ENCODE measurements at regions not wholly inside any gene's neighbourhood (a gene's known extent, or its start where the extent isn't known, plus 50 kb on each side); places are given as distances from the start of the nearest gene placed in this dataset.
"Not testable (repeated sequence)": the region's sequence is repeated elsewhere in the genome, so short reads cannot be mapped to it uniquely, and the experiment has no call there.

GRCh38 chr3:74921676-74922075 lies 307.2 kb upstream of the CNTN3 start:
- DNase-seq (ENCODE audit: low read depth): no peak

DNA sequence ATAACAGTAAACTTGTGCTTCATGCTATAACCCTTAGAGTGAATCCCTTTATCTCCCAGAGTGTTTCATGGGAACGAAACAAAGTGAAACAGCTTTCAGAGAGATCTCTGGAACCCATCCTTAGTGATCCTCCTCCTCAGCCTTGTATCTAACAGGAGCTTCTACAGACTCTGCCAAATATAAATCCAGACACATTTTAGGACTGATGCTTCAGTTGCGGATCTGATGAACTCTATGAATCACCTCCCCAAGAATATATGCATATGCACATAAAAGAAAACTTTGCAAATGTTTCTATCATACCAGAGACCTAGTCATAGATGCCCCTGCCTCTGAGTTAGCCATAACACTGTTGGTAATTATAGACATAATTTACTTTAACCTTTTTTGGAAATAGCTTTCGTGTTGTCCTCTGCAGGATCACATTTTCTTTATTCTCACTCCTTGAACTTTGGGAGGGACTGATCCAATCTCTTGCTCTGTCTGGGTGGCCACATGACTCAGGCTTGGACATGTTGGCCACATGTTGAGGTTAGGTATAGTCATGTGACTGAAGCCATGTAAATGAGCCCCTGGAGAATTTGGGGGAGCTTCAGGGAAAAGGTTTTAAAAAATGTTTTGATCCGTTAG lies 306.4 kb upstream of the CNTN3 start:
- DNase-seq (ENCODE audit: low read depth): no peak

- DNase-seq (ENCODE audit: low read depth): no peak
These were observed 302.2 kb upstream of the CNTN3 start for GRCh38 chr3:74916696-74917095.

DNA sequence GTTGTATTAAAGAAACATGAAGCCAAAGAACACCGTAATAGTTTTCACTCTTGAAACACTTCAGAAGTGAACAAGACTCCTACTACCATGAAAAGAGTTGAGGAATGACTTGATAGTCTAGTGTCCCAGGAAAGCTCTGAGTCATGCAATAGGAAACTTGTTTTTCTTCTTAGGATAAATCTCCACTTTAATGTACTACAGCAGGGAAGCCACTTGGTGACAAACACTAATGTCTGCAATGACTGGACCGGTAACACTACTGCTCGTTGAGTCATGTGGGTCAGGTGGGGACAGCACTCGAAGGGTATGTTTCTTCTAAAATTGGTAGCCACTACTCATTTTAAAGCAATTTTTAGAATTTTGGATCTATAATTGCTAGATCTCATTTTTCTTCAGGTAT lies 291.7 kb upstream of the CNTN3 start:
- DNase-seq (ENCODE audit: low read depth): no peak

DNA sequence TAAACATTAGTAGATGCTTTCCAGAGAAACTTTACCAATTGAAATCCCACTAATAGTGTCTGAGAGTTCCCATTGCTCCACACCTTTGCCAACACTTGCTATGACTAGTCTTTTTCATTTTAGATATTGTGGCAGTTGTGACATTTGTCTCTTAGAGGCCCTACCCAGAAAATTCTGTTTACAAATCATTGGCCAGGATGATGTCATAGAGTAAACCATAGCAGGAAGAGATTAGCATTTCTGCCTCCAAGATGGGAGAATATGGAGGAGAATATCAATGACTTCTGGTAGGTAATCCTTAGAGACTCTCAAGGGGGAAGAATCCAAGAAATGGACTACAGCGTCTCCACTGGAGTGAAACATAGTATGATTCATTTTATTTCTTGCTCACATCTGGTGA lies 291.0 kb upstream of the CNTN3 start:
- no peak for DNase-seq (ENCODE audit: low read depth)

DNA sequence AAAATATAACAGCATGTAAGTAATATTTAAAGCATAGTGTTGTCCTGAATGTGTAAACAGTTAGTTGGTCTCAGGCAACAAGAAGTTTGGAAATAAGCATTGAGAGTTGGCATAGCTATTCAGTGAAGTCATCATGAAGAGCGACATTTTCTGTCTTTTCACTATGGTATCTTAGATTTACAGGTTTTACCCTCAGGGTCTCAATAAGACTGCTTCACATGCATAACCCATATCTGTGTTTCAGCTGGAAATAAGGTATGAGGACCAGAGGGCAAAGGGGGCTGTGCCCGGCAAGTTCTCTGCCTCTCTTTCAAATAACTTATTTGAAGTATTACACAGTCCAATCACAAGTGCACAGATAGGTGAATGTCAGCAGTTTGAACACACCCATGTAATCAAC lies 290.2 kb upstream of the CNTN3 start:
- no peak for DNase-seq (ENCODE audit: low read depth)

GRCh38 chr3:74899796-74900516 lies 285.5 kb upstream of the CNTN3 start:
- not testable (repeated sequence) for DNase-seq (ENCODE audit: low read depth)

DNA sequence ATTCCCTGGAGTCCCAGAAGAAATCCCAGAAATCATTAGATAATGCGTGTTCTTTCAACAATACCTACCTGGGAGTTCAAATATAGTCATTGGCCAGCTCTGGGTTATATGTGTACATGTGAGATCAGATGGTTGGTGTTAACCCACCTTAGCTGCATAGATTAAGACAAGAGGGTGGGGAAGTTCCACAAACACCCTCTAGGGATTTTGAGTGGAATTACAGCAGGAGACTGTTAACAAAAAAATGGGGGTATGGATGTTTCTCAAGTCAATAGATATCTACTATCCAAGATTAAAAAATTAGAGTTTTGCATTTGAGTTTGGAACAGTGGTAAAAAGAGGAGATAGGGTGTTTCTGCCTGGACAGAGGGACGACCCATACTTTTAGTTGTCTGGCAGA lies 282.5 kb upstream of the CNTN3 start:
- DNase-seq (ENCODE audit: low read depth): no peak

DNA sequence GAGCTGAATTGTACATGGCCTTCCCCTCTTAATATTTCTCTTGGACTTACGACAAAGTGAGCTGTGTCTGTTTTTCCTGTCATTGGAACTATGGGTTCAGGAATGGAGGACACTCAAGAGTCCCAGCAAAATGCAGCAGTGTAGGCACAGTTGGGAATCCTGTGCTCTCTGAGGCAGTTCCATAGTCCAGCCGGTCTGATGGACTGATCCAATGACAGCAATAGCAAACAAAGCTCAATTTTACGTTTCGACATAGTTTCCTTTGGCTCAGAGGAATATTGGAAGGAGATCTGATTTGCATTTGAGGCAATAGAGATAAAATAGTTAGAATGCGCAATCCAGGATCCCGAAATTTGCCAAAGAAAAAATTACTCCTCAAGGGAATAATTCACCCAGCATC lies 276.9 kb upstream of the CNTN3 start:
- DNase-seq (ENCODE audit: low read depth): no peak

GRCh38 chr3:74883690-74884089 lies 269.2 kb upstream of the CNTN3 start:
- DNase-seq (ENCODE audit: low read depth): no peak

GRCh38 chr3:74883222-74883621 lies 268.8 kb upstream of the CNTN3 start:
- DNase-seq (ENCODE audit: low read depth): no peak

DNA sequence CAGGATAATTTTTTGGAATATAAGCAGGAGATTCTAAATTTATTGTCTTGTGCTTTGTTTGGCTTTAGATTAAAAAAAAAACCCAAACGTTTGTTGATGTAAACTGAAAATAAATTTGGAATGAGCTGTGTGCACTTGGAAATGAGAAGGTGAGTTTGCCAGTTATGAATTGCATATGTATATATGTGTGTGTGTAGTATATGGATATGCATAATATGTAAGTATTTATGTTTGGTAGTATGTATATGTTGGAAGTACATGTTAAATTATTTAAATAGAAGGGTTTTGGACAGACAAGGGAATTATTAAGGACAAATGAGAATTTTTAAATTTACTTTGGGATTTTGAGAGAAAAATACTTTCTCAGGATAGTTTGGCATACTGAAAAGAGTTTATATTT lies 265.8 kb upstream of the CNTN3 start:
- no peak for DNase-seq (ENCODE audit: low read depth)

DNA sequence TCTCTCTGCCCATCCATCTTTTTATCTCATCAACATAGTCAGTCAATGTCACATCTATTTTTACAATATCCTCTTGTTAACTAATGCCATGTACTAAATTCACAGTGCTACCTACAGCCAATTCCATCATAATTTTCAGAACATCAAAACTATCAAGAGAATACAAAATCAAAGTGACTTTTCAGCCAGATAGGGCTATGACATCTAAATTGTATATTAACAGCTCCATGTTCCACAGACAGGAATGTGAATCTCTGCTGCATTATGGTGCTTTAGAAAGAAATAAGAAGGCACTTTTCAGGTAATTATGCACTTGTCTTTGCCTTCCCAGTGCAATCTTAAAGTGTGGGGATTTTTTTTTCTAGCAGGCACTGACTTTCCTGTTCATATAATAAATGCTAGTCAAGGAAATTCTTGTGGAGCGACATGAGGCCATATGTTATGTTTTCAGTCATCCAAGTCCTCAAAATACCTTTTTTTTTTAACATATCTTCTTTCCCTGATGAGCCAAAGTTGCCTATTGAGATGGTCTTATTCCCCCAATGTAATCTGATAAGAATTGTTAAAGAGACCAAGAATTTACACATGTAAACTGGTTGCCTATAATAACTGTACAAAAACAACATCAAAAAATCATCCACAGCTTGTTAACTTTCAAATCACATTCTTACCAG lies 252.0 kb upstream of the CNTN3 start:
- DNase-seq (ENCODE audit: low read depth): no peak

- no peak for DNase-seq (ENCODE audit: low read depth)
These were observed 248.0 kb upstream of the CNTN3 start for GRCh38 chr3:74862476-74862875.

DNA sequence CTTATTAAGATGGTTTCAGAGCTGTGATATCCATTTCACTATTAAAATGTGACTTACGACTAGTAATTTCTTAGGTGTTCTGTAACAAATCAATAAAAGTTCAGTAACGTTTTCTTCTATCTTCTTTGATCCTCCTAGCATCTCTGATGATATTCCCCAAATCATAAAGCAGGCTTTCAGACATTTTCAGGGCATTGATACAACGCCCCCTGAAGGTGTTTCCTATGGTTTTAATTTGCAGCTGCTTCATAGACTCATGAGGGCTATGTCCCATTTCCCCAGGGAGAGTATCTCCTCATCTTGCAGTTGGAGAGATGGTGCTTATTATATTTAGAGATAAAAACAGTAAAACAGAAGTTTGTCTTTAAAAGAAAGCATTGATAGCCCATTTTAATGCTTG lies 246.8 kb upstream of the CNTN3 start:
- no peak for DNase-seq (ENCODE audit: low read depth)

DNA sequence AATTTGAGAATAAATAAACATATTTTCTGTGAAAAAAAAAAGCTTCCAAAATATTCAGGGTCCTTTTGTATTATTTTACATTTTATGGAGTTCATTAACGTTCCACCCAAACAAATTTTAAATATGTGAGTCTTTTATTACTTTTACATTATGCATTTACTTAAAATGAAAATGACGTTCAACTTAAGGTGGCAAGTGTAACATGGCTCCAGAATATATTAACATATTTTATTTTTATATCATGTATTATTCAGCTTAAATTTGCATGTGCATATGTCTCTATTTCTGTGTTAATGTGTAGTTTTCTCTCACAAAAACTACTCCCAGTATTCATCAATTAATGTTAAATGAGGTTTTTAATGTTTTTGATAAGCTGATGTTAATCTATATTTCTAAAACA lies 243.6 kb upstream of the CNTN3 start:
- no peak for DNase-seq (ENCODE audit: low read depth)

DNA sequence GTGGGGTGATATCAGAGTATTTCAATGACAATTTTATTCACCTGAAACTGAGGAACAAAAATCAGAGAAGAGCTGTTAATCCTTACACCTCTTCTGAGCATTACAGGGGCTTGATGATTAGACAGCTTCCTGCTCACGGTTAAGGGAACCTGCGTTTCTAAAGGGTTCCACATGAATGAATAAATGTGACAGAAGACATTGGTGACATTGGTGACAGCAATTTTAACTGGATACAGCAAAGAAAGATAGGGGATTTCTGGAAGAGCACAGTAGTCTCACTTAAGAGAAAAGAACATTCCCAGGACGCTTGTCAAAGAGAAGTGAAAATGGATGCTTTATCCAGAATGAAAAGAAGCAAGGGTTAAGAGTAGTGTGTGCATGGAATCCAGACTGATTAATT lies 235.9 kb upstream of the CNTN3 start:
- no peak for DNase-seq (ENCODE audit: low read depth)

DNA sequence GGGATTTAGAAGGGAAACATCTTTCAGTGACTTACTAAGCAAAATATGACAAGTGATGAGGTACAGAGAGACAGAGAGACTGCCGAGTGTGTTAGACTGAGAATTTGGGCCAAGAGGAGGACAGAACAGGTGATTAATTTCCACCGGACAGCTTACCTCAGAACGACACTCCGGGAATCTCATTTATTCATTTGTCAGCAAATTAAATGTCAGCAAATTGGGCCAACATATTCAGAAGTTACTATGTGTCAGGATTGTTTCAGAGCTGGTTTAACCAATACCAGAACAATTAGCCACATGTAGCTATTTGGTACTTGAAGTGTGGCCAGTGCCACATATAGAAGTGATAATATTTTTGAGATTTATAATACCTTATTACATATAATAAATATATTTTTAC lies 232.6 kb upstream of the CNTN3 start:
- no peak for DNase-seq (ENCODE audit: low read depth)

DNA sequence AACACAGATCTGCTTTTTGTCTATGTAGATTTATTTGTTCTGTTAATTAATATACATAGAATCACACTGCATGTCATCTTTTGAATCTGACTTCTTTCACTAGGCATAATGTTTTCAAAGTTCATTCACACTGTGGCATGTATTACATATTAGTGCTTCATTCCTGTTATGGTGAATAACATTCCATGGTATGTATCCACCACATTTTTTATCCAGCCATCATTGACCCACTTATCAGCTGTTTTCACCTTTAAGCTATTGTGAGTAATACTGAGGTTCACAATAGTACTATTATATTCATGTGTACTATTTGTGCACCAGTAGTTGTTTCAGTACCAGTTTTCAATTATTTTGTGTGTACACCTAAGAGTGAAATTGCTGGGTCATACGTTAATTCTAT lies 230.6 kb upstream of the CNTN3 start:
- DNase-seq (ENCODE audit: low read depth): no peak

GRCh38 chr3:74844428-74844827 lies 230.0 kb upstream of the CNTN3 start:
- no peak for DNase-seq (ENCODE audit: low read depth)

- DNase-seq (ENCODE audit: low read depth): no peak
These were observed 228.2 kb upstream of the CNTN3 start for GRCh38 chr3:74842649-74843048.

DNA sequence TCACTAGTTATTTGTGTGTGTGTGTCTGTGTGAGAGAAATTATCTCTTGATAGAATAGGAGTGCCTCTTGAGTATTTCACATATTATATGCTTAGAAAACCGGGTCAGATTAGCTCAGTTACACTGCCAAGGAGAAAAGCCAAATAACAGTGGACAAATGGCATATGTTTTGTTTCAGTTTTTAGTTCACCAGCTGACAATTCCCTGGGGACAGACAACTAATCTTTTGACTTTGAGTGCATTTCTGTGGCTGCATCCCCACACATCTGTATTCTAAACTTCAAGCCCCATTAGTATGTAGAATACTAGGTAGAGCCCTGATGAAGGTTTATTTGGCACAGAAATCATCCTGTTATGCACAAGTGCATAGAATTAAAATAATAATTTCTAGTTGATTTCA lies 227.7 kb upstream of the CNTN3 start:
- DNase-seq (ENCODE audit: low read depth): no peak

GRCh38 chr3:74839566-74839965 lies 225.1 kb upstream of the CNTN3 start:
- DNase-seq (ENCODE audit: low read depth): no peak

DNA sequence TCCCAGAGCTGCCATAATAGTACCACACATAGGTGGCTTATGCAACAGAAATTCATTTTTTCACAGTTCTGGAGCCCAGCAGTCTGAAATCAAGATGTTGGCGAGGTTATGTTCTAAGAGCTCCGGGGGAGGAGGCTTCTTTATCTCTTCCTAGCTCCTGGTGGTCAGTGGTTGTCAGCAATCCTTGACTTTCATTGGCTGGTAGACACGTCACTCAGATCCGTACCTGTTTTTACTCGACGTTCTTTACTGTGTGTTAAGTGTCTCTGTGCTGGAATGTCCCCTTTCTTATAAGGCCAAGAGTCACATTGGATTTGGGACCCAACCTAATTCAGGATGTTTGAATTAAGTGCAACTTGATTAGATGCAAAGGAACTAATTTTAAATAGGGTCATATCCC lies 218.5 kb upstream of the CNTN3 start:
- DNase-seq (ENCODE audit: low read depth): no peak

Measured in GM04503 (cell line).